ENCODE measurements at regions not wholly inside any gene's neighbourhood (a gene's known extent, or its start where the extent isn't known, plus 50 kb on each side); places are given as distances from the start of the nearest gene placed in this dataset.

- H3K27ac ChIP-seq, result no peak overlapping the region
- TF ChIP-seq CTCF (IDR thresholded peaks at IDR 0.05), result no peak
- no peaks in the 10 kb centered on the region for H3K9me3 ChIP-seq
- H3K4me3 ChIP-seq, result no peak overlapping the region
- intact Hi-C loops (cut with DNase I), result no loop called here
- WGBS, 3 donors, result 22 to 28% (median 26%) methylated on average over 11 of the region's 11 CpGs
- no peaks in the 10 kb centered on the region for H3K4me1 ChIP-seq
- no peak for ATAC-seq
- peaks cover 0 to 11% (median 0%) of the 10 kb centered on the region in 3 donors for H3K27me3 ChIP-seq (ENCODE audit: insufficient read depth in 3 of 3, low read length in 2 of 3)
- DNase-seq, result no peak
- H3K36me3 ChIP-seq (ENCODE audit: insufficient read depth in 1 of 2, low read depth in 1 of 2), result no peaks in the 10 kb centered on the region
Measured at GRCh38 chr2:129717560-129718130, 261.8 kb upstream of the RAB6C start.

GRCh38 chr2:129719335-129719734 is 260.1 kb upstream of the RAB6C start:
- Histone ChIP-seq H3K4me3 (no peak overlapping the region), H3K9me3 (no peaks in the 10 kb centered on the region), H3K36me3 (ENCODE audit: insufficient read depth in 1 of 2, low read depth in 1 of 2) (no peaks in the 10 kb centered on the region), H3K27me3 (ENCODE audit: insufficient read depth in 3 of 3, low read length in 2 of 3) (peaks cover 0 to 11% (median 0%) of the 10 kb centered on the region in 3 donors), H3K27ac (no peak overlapping the region), H3K4me1 (no peaks in the 10 kb centered on the region)
- no peak for TF ChIP-seq CTCF (IDR thresholded peaks at IDR 0.05)
- intact Hi-C loops (cut with DNase I), result no loop called here
- no peak for ATAC-seq
- 55 to 67% (median 58%) methylated on average over 3 of the region's 3 CpGs for WGBS, 3 donors
- no peak for DNase-seq

- ATAC-seq (no peak), DNase-seq (no peak)
- 79 to 82% (median 81%) methylated on average over 6 of the region's 6 CpGs for WGBS, 3 donors
- no peaks in the 10 kb centered on the region for H3K4me1 ChIP-seq
- H3K9me3 ChIP-seq, result no peaks in the 10 kb centered on the region
- H3K27ac ChIP-seq, result no peak overlapping the region
- intact Hi-C loops (cut with DNase I), result no loop called here
- no peaks in the 10 kb centered on the region for H3K36me3 ChIP-seq (ENCODE audit: insufficient read depth in 1 of 2, low read depth in 1 of 2)
- no peak overlapping the region for H3K4me3 ChIP-seq
- no peak for TF ChIP-seq CTCF (IDR thresholded peaks at IDR 0.05)
- peaks cover 0 to 11% (median 0%) of the 10 kb centered on the region in 3 donors for H3K27me3 ChIP-seq (ENCODE audit: insufficient read depth in 3 of 3, low read length in 2 of 3)
Measured at GRCh38 chr2:129720360-129720759, 259.1 kb upstream of the RAB6C start.

GRCh38 chr2:129720761-129721160 is 258.7 kb upstream of the RAB6C start:
- 64 to 70% (median 65%) methylated on average over 6 of the region's 6 CpGs for WGBS, 3 donors
- H3K27me3 ChIP-seq (ENCODE audit: insufficient read depth in 3 of 3, low read length in 2 of 3), result peaks cover 0 to 11% (median 0%) of the 10 kb centered on the region in 3 donors
- no peak for TF ChIP-seq CTCF (IDR thresholded peaks at IDR 0.05)
- H3K4me3 ChIP-seq, result no peak overlapping the region
- H3K36me3 ChIP-seq (ENCODE audit: insufficient read depth in 1 of 2, low read depth in 1 of 2), result no peaks in the 10 kb centered on the region
- no peaks in the 10 kb centered on the region for H3K4me1 ChIP-seq
- intact Hi-C loops (cut with DNase I), result no loop called here
- H3K9me3 ChIP-seq, result no peaks in the 10 kb centered on the region
- no peak for DNase-seq
- H3K27ac ChIP-seq, result no peak overlapping the region
- no peak for ATAC-seq

- Histone ChIP-seq H3K4me1 (no peaks in the 10 kb centered on the region), H3K36me3 (ENCODE audit: insufficient read depth in 1 of 2, low read depth in 1 of 2) (no peaks in the 10 kb centered on the region), H3K27me3 (ENCODE audit: insufficient read depth in 3 of 3, low read length in 2 of 3) (peaks cover 0 to 11% (median 0%) of the 10 kb centered on the region in 3 donors), H3K27ac (no peak overlapping the region), H3K9me3 (no peaks in the 10 kb centered on the region), H3K4me3 (no peak overlapping the region)
- no peak for DNase-seq
- ATAC-seq, result no peak
- intact Hi-C loops (cut with DNase I), result no loop called here
- TF ChIP-seq CTCF (IDR thresholded peaks at IDR 0.05), result no peak
- WGBS, 3 donors, result 59 to 71% (median 68%) methylated on average over 3 of the region's 3 CpGs
Measured at GRCh38 chr2:129721236-129721635, 258.2 kb upstream of the RAB6C start.

All from psoas muscle (tissue), 7 donors.